Pancreas (tissue), 10 donors: ENCODE measurements at regions not wholly inside any gene's neighbourhood (a gene's known extent, or its start where the extent isn't known, plus 50 kb on each side); places are given as distances from the start of the nearest gene placed in this dataset.

ENCODE experiments used
- ATAC-seq, 4 donors: fragments of 200-7000 bp; cut with Tn5 transposase; one replicate each; pipeline versions ENCODE4 v1.8.0 to v1.9.1; 2020; ENCODE audit warnings: mild to moderate bottlenecking in 4 of 4, moderate library complexity in 4 of 4
- DNase-seq, 6 donors: peaks; one replicate each; pipeline ENCODE4 v3.0.0-alpha.2; 2020
- FAIRE-seq: peaks from 2 replicates; lab custom pipeline; 2012; peaks lifted over from hg19 to GRCh38; lab: Jason Lieb, UNC
- H3K27ac ChIP-seq, 4 donors: fragments of 200-600 bp; sonication (generic); 1 replicate in 3 of 4; 2 replicates in 1 of 4; pipeline versions ENCODE4 v1.5.0 to v1.8.0; 2020
- H3K27me3 ChIP-seq, 4 donors: fragments of 200-600 bp; one replicate each; pipeline ENCODE4 v1.8.0; 2021
- H3K36me3 ChIP-seq, 3 donors: fragments of 200-600 bp; sonication (generic) in 1 of 3; one replicate each; pipeline versions ENCODE4 v1.5.0 to v1.8.0; 2020 to 2021
- H3K4me1 ChIP-seq, 3 donors: fragments of 200-600 bp; one replicate each; pipeline ENCODE4 v1.8.0; 2021
- H3K4me3 ChIP-seq, 4 donors: fragments of 200-600 bp; sonication (generic) in 2 of 4; one replicate each; pipeline versions ENCODE4 v1.5.0 to v1.8.0; 2020 to 2021
- H3K9me3 ChIP-seq, 4 donors: fragments of 200-600 bp; one replicate each; pipeline ENCODE4 v1.8.0; 2021
- WGBS, 2 donors: extraction: QIAGEN DNeasy Blood & Tissue Kit; methylation state at CpG; one replicate each; pipeline ENCODE4 v1.1.7; 2013; 5-methylcytosine and 5-hydroxymethylcytosine counted together
- intact Hi-C, 3 donors: fragments of 100-400 bp; cut with DNase I; formaldehyde crosslinking; loops; one replicate each; pipeline versions ENCODE4 v1.11.1 to v1.14.2; 2022
- TF ChIP-seq, protein P1 (sequence below), 4 donors: fragments of 200-600 bp; sonication (generic) in 3 of 4; IDR thresholded peaks; one replicate each; pipeline versions ENCODE4 v1.5.0 to v1.8.0; 2021; ENCODE audit warnings: antibody characterized with exemption in 4 of 4
- donor health status: healthy with polysubstance abuse.
- donor health status: DM: no; HTN: no; CAD: no; lungs with moderate emphysema.
- donor health status: DM: no; HTN: no; CAD: no.
- donor health status: control.
- donor health status: control.
- donor health status: Bipolar disorder and iron deficiency.
- donor health status: DM: yes; HTN: yes; CAD: no.
- donor health status: DM: no; HTN: no; CAD: no.
- donor health status: DM: no; HTN: no; CAD: no.
- donor health status: DM: yes; HTN: yes; CAD: no.

GRCh38 chr21:27244776-27245175 lies 277.9 kb upstream of the ADAMTS5 start:
- intact Hi-C loops = no loop called here
- no peaks in the 10 kb centered on the region for H3K27me3 ChIP-seq
- no peaks in the 10 kb centered on the region for H3K36me3 ChIP-seq
- no peak for ATAC-seq
- no peak for FAIRE-seq
- no peak overlapping the region for H3K27ac ChIP-seq
- H3K9me3 ChIP-seq = no peaks in the 10 kb centered on the region
- TF ChIP-seq, protein P1, sequence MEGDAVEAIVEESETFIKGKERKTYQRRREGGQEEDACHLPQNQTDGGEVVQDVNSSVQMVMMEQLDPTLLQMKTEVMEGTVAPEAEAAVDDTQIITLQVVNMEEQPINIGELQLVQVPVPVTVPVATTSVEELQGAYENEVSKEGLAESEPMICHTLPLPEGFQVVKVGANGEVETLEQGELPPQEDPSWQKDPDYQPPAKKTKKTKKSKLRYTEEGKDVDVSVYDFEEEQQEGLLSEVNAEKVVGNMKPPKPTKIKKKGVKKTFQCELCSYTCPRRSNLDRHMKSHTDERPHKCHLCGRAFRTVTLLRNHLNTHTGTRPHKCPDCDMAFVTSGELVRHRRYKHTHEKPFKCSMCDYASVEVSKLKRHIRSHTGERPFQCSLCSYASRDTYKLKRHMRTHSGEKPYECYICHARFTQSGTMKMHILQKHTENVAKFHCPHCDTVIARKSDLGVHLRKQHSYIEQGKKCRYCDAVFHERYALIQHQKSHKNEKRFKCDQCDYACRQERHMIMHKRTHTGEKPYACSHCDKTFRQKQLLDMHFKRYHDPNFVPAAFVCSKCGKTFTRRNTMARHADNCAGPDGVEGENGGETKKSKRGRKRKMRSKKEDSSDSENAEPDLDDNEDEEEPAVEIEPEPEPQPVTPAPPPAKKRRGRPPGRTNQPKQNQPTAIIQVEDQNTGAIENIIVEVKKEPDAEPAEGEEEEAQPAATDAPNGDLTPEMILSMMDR (IDR thresholded peaks at IDR 0.05) = no peak
- H3K4me1 ChIP-seq = no peaks in the 10 kb centered on the region
- no peak overlapping the region for H3K4me3 ChIP-seq
- no peak for DNase-seq
- WGBS, 2 donors = 52 to 65% methylated on average over 3 of the region's 3 CpGs

DNA sequence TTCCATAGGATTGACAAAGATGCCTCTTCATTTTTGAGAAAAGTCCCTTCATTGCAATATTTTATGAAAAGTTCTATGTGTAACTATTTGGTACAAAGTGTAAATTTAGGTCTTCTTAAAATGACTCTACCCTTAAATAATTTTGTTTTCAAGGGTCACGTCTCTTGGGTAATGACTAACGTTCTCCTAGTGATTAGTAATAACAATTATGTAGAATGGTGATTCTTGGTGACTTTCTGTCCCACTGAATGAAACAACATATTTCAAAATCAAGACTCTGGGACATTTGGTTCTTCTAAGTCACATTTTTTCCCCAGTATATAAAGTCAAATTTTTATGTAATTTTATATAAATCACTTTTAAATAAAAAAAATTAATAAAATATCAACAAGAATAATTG lies 277.5 kb upstream of the ADAMTS5 start:
- WGBS, 2 donors = 65 to 81% methylated on average over 2 of the region's 2 CpGs
- H3K4me1 ChIP-seq = no peaks in the 10 kb centered on the region
- ATAC-seq (no peak), FAIRE-seq (no peak), DNase-seq (no peak)
- no peak overlapping the region for H3K27ac ChIP-seq
- no peak overlapping the region for H3K4me3 ChIP-seq
- no peaks in the 10 kb centered on the region for H3K36me3 ChIP-seq
- TF ChIP-seq, protein P1 (IDR thresholded peaks at IDR 0.05) = no peak
- H3K27me3 ChIP-seq = no peaks in the 10 kb centered on the region
- intact Hi-C loops = no loop called here
- no peaks in the 10 kb centered on the region for H3K9me3 ChIP-seq

GRCh38 chr21:27240839-27241238 lies 274.0 kb upstream of the ADAMTS5 start:
- Histone ChIP-seq H3K27ac (no peak overlapping the region), H3K9me3 (no peaks in the 10 kb centered on the region), H3K27me3 (no peaks in the 10 kb centered on the region), H3K36me3 (no peaks in the 10 kb centered on the region), H3K4me3 (no peak overlapping the region), H3K4me1 (no peaks in the 10 kb centered on the region)
- FAIRE-seq (no peak), DNase-seq (no peak), ATAC-seq (no peak)
- TF ChIP-seq, protein P1 (IDR thresholded peaks at IDR 0.05) = no peak
- intact Hi-C loops = no loop called here
- 89 to 91% methylated on average over 2 of the region's 2 CpGs for WGBS, 2 donors

GRCh38 chr21:27233514-27234115 lies 266.7 kb upstream of the ADAMTS5 start:
- TF ChIP-seq, protein P1 (IDR thresholded peaks at IDR 0.05) = no peak

DNA sequence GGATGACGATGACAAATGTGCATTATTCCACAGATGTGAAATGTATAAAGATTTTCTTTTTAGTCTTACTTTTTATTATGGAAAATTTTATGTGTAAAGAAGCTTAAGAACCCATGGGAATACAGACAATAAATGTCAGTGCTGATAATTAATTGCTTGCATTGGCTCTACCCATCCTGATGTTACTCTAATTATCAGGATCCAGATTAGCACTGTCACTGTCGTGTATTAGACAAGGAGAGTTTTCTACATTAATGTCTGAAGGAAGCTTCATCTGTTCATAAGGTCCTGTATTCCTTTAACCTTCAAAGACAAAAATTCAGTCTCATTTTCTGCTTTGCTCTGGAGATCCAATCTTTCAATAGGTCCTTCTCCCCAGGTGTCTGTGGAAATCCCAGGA lies 259.1 kb upstream of the ADAMTS5 start:
- H3K4me3 ChIP-seq = no peak overlapping the region

More at GRCh38 chr21:27233514-27234115, 266.7 kb upstream of the ADAMTS5 start:
- intact Hi-C loops = no loop called here
- H3K36me3 ChIP-seq = no peaks in the 10 kb centered on the region
- no peak overlapping the region for H3K4me3 ChIP-seq
- H3K4me1 ChIP-seq = peaks cover 0 to 2% (median 0%) of the 10 kb centered on the region in 3 donors
- no peak for DNase-seq
- no peaks in the 10 kb centered on the region for H3K27me3 ChIP-seq
- H3K9me3 ChIP-seq = no peaks in the 10 kb centered on the region
- H3K27ac ChIP-seq = no peak overlapping the region
- no peak for ATAC-seq
- no peak for FAIRE-seq
- WGBS, 2 donors = 71 to 91% methylated on average over 2 of the region's 2 CpGs

More for the DNA sequence above, 259.1 kb upstream of the ADAMTS5 start:
- Histone ChIP-seq H3K36me3 (no peaks in the 10 kb centered on the region), H3K27me3 (no peaks in the 10 kb centered on the region), H3K9me3 (no peaks in the 10 kb centered on the region), H3K27ac (no peak overlapping the region), H3K4me1 (peaks cover 0 to 2% (median 0%) of the 10 kb centered on the region in 3 donors)
- FAIRE-seq = no peak
- ATAC-seq = no peak
- DNase-seq = no peak
- WGBS, 2 donors = 76 to 84% methylated on average over 2 of the region's 2 CpGs
- TF ChIP-seq, protein P1 (IDR thresholded peaks at IDR 0.05) = no peak
- intact Hi-C loops = no loop called here
